AG04450 (cell line): ENCODE measurements at regions not wholly inside any gene's neighbourhood (a gene's known extent, or its start where the extent isn't known, plus 50 kb on each side); places are given as distances from the start of the nearest gene placed in this dataset.

ENCODE experiments used
- CTCF ChIA-PET: fragments of 300-600, 350-600 bp; formaldehyde crosslinking; extraction: SDS; loops from one replicate; lab custom pipeline; 2022; ENCODE audit warnings: antibody characterized with exemption, inconsistent platforms; lab: Charles Lee
- POLR2A ChIA-PET: fragments of 350-600 bp; formaldehyde crosslinking; extraction: SDS; loops from one replicate; lab custom pipeline; 2021; ENCODE audit warnings: antibody characterized with exemption, inconsistent platforms; lab: Yijun Ruan, JAX
- DNase-seq: peaks from one replicate; pipeline ENCODE4 v3.0.0-alpha.2; 2011; ENCODE audit warnings: low read depth, low spot score
- H3K27ac ChIP-seq: one replicate; pipeline ENCODE4 v1.5.1; 2012; ENCODE audit warnings: low read depth, low read length, control low read depth
- H3K27me3 ChIP-seq: one replicate; pipeline ENCODE4 v1.6.0; 2012; ENCODE audit warnings: low read length; ENCODE audit not compliant: control insufficient read depth, insufficient read depth
- H3K4me3 ChIP-seq: 2 replicates; pipeline ENCODE4 v1.5.1; 2011; ENCODE audit warnings: mild to moderate bottlenecking, low read depth, low read length, control low read depth
- H3K9me3 ChIP-seq: 2 replicates; pipeline ENCODE4 v1.5.1; 2012; ENCODE audit warnings: low read length; ENCODE audit not compliant: control insufficient read depth, insufficient read depth
- CTCF ChIP-seq: IDR thresholded peaks from 2 replicates; pipeline ENCODE4 v1.5.1; 2011; ENCODE audit warnings: low read depth, low read length, control low read depth, inconsistent platforms

GRCh38 chr2:160700021-160700814 is 206.6 kb upstream of the RBMS1 start:
- no peaks in the 10 kb centered on the region for H3K9me3 ChIP-seq
- CTCF ChIA-PET: interaction anchor here (1.0 kb wide), 1 partner anchor 9 kb away, joined by 3 read pairs; no protein-coding TSS in a partner anchor
- H3K27me3 ChIP-seq: no peaks in the 10 kb centered on the region
- no peak for DNase-seq
- no peak overlapping the region for H3K4me3 ChIP-seq
- TF ChIP-seq CTCF: no peak
- POLR2A ChIA-PET: no interaction called here
- H3K27ac ChIP-seq: no peak overlapping the region

- no peak for DNase-seq
- no peak overlapping the region for H3K4me3 ChIP-seq
- CTCF ChIA-PET: no interaction called here
- POLR2A ChIA-PET: no interaction called here
- H3K9me3 ChIP-seq: no peaks in the 10 kb centered on the region
- no peaks in the 10 kb centered on the region for H3K27me3 ChIP-seq
- no peak for TF ChIP-seq CTCF
- H3K27ac ChIP-seq: no peak overlapping the region
Measured at GRCh38 chr2:160701822-160702221, 208.2 kb upstream of the RBMS1 start.

GRCh38 chr2:160702754-160703153 is 209.1 kb upstream of the RBMS1 start:
- H3K27me3 ChIP-seq: no peaks in the 10 kb centered on the region
- no peak overlapping the region for H3K4me3 ChIP-seq
- ChIA-PET CTCF (no interaction called here), POLR2A (no interaction called here)
- TF ChIP-seq CTCF: no peak
- DNase-seq: no peak
- no peak overlapping the region for H3K27ac ChIP-seq
- H3K9me3 ChIP-seq: no peaks in the 10 kb centered on the region

GRCh38 chr2:160703648-160704585 is 210.3 kb upstream of the RBMS1 start:
- no peak for DNase-seq
- Histone ChIP-seq H3K27me3 (no peaks in the 10 kb centered on the region), H3K4me3 (no peak overlapping the region), H3K27ac (no peak overlapping the region), H3K9me3 (no peaks in the 10 kb centered on the region)
- TF ChIP-seq CTCF: no peak
- ChIA-PET CTCF (no interaction called here), POLR2A (no interaction called here)

- Histone ChIP-seq H3K4me3 (no peak overlapping the region), H3K9me3 (no peaks in the 10 kb centered on the region), H3K27me3 (no peaks in the 10 kb centered on the region), H3K27ac (no peak overlapping the region)
- CTCF ChIA-PET: no interaction called here
- POLR2A ChIA-PET: no interaction called here
- no peak for TF ChIP-seq CTCF
- DNase-seq: no peak
Measured at GRCh38 chr2:160715428-160715827, 221.8 kb upstream of the RBMS1 start.
